ENCODE measurements at regions not wholly inside any gene's neighbourhood (a gene's known extent, or its start where the extent isn't known, plus 50 kb on each side); places are given as distances from the start of the nearest gene placed in this dataset.

- intact Hi-C loops (cut with DNase I) = no loop called here
- Histone ChIP-seq H3K27me3 (no peaks in the 10 kb centered on the region), H3K4me1 (peaks cover 0 to 17% of the 10 kb centered on the region in 2 donors), H3K4me3 (replicated peaks in 1 of 3) (no peak overlapping the region), H3K27ac (no peak overlapping the region), H3K36me3 (no peaks in the 10 kb centered on the region), H3K9me3 (no peaks in the 10 kb centered on the region)
- DNase-seq = no peak
- no peak for TF ChIP-seq POLR2A (IDR thresholded peaks at IDR 0.05)
- TF ChIP-seq CTCF (IDR thresholded peaks at IDR 0.05) = no peak
- 93 to 96% methylated on average over 6 of the region's 6 CpGs for WGBS, 2 donors
Measured at GRCh38 chr7:47149208-47149839, 432.6 kb downstream of the TNS3 start.

DNA sequence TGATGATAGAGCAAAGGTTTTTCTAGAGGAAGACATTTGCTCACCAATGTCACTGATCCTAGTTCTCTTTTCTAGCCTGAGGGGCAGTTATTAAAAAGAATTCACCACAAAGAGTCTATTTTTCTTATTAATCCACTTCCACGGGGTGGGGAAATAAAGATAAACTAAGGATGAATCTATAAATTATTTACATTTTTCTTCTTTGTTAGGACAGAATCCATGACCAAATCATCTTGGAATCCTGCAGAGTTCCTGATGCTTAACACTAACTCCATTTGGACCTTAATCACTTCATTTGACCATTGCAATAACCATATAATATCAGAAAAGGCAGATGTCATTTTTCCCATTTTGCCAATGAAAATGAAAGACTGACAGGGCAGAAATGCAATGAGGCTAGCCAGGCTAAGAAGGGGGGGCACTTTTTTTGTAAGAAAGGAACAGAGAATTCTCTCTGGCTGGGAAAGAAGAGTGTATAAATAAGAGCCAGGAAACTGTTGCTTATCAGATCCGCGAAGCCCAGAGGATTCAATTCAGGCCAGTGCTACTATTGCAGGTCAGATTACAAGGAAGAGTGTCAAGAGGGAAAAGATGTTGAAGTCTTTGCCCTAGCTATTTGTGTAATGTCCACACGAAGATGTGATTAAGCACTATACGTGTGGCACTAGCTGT is 433.2 kb downstream of the TNS3 start:
- H3K9me3 ChIP-seq = no peaks in the 10 kb centered on the region
- intact Hi-C loops (cut with DNase I) = no loop called here

GRCh38 chr7:47147213-47147631 is 434.7 kb downstream of the TNS3 start:
- TF ChIP-seq CTCF (IDR thresholded peaks at IDR 0.05) (no peak), POLR2A (IDR thresholded peaks at IDR 0.05) (no peak)
- no peak overlapping the region for H3K27ac ChIP-seq
- 42 to 70% methylated on average over 3 of the region's 3 CpGs for WGBS, 2 donors

More for the DNA sequence above, 433.2 kb downstream of the TNS3 start:
- WGBS, 2 donors = 69 to 78% methylated on average over 5 of the region's 5 CpGs
- Histone ChIP-seq H3K4me1 (peaks cover 0 to 11% of the 10 kb centered on the region in 2 donors), H3K27ac (no peak overlapping the region), H3K36me3 (no peaks in the 10 kb centered on the region), H3K27me3 (no peaks in the 10 kb centered on the region), H3K4me3 (replicated peaks in 1 of 3) (no peak overlapping the region)
- DNase-seq = no peak
- TF ChIP-seq POLR2A (IDR thresholded peaks at IDR 0.05) = no peak
- no peak for TF ChIP-seq CTCF (IDR thresholded peaks at IDR 0.05)

DNA sequence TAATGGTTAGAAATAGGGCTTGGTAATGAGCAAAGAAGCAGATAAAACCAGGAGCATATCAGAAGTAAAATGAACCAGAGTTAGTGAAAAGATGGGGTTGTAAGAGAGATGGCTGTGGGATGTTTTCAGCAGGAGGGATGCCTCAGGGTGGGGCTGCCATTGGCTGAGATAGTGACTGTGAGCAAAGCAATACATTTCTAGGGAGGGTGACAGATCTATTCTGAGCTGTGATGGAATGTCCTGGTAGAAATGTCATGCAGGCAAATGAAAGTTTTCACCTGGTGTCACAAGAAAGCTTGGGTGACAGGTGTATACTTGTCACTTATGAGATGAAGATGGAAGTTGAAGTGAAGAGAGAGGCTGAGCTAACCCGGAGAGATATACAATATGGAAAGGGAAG is 435.9 kb downstream of the TNS3 start:
- WGBS, 2 donors = 45 to 96% methylated on average over 1 of the region's 1 CpG
- Histone ChIP-seq H3K27ac (no peak overlapping the region), H3K36me3 (no peaks in the 10 kb centered on the region), H3K9me3 (no peaks in the 10 kb centered on the region), H3K4me3 (replicated peaks in 1 of 3) (no peak overlapping the region), H3K27me3 (no peaks in the 10 kb centered on the region), H3K4me1 (no peaks in the 10 kb centered on the region)
- intact Hi-C loops (cut with DNase I) = no loop called here
- no peak for DNase-seq
- TF ChIP-seq CTCF (IDR thresholded peaks at IDR 0.05) = no peak
- TF ChIP-seq POLR2A (IDR thresholded peaks at IDR 0.05) = no peak

More at GRCh38 chr7:47147213-47147631, 434.7 kb downstream of the TNS3 start:
- H3K4me3 ChIP-seq (replicated peaks in 1 of 3) = no peak overlapping the region
- intact Hi-C loops (cut with DNase I) = no loop called here
- no peak for DNase-seq
- no peaks in the 10 kb centered on the region for H3K36me3 ChIP-seq
- no peaks in the 10 kb centered on the region for H3K27me3 ChIP-seq
- no peaks in the 10 kb centered on the region for H3K4me1 ChIP-seq
- H3K9me3 ChIP-seq = no peaks in the 10 kb centered on the region

DNA sequence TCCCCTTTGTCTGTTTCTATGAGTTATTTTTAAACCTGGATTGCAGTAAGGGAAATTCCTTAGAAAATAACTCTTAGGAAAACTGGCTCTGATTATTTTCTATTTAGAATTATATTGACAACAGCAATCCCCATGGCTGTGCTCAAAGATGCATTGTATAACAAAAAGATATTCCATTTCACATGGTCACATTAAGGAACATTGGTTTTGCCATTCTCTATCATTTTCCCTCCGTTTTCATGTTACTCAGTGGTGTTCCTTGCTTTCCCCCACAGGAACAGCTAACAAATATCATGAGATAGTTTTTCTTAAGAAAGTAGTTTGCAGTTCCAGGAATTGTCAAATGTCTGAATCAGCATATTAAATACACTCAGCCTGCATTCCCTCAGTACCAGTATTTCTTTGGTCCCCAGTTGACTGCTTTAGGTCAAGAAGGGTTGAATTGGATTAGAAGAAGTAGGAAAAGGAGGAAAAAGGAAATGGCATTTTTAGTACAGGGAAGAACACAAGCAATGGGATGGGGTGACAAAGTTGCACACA is 436.7 kb downstream of the TNS3 start:
- Histone ChIP-seq H3K36me3 (no peaks in the 10 kb centered on the region), H3K4me1 (no peaks in the 10 kb centered on the region), H3K9me3 (no peaks in the 10 kb centered on the region), H3K4me3 (replicated peaks in 1 of 3) (no peak overlapping the region), H3K27ac (no peak overlapping the region), H3K27me3 (no peaks in the 10 kb centered on the region)
- DNase-seq = no peak
- 69 to 83% methylated on average over 1 of the region's 1 CpG for WGBS, 2 donors
- intact Hi-C loops (cut with DNase I) = no loop called here
- TF ChIP-seq CTCF (IDR thresholded peaks at IDR 0.05) = no peak
- no peak for TF ChIP-seq POLR2A (IDR thresholded peaks at IDR 0.05)

Measured in thyroid gland (tissue), 4 donors.